GM21423 (cell line): ENCODE measurements at regions not wholly inside any gene's neighbourhood (a gene's known extent, or its start where the extent isn't known, plus 50 kb on each side); places are given as distances from the start of the nearest gene placed in this dataset.

Experiments
- ATAC-seq: cut with Tn5 transposase; IDR thresholded peaks from one replicate; pipeline ENCODE4 v1.9.1; 2021; ENCODE audit warnings: mild to moderate bottlenecking, moderate library complexity; ENCODE audit not compliant: unreplicated experiment

- ATAC-seq, result no peak
Measured at GRCh38 chr1:183711741-183712361, 58.7 kb upstream of the APOBEC4 start.

- ATAC-seq, result no peak
Measured at GRCh38 chr1:183711165-183711682, 58.1 kb upstream of the APOBEC4 start.

GRCh38 chr1:183710734-183711133, 57.6 kb upstream of the APOBEC4 start:
- ATAC-seq, result no peak

GRCh38 chr1:183710333-183710732, 57.2 kb upstream of the APOBEC4 start:
- ATAC-seq, result no peak

GRCh38 chr1:183704131-183704530, 51.0 kb upstream of the APOBEC4 start:
- no peak for ATAC-seq
